ENCODE measurements at regions not wholly inside any gene's neighbourhood (a gene's known extent, or its start where the extent isn't known, plus 50 kb on each side); places are given as distances from the start of the nearest gene placed in this dataset.

GRCh38 chr5:124332273-124332672 lies 414.2 kb downstream of the ZNF608 start:
- no peak for TF ChIP-seq ZNF239 (CRISPR knock-in tag; IDR thresholded peaks at IDR 0.05)
- no peak for TF ChIP-seq BHLHE40 (IDR thresholded peaks at IDR 0.05; ENCODE audit: low read length)
- no peak for TF ChIP-seq ATF2 (CRISPR knock-in tag; IDR thresholded peaks at IDR 0.05)
- no peak for TF ChIP-seq EZH2 (IDR thresholded peaks at IDR 0.05; ENCODE audit: borderline replicate concordance, low read depth, low read length)

Measured in K562 (cell line).